ENCODE measurements at regions not wholly inside any gene's neighbourhood (a gene's known extent, or its start where the extent isn't known, plus 50 kb on each side); places are given as distances from the start of the nearest gene placed in this dataset.
"Not testable (repeated sequence)": the region's sequence is repeated elsewhere in the genome, so short reads cannot be mapped to it uniquely, and the experiment has no call there.

GRCh38 chr10:2627969-2628368, 439.4 kb upstream of the PFKP start:
- DNase-seq (ENCODE audit: low spot score), result no peak

GRCh38 chr10:2625094-2625493, 442.3 kb upstream of the PFKP start:
- no peak for DNase-seq (ENCODE audit: low spot score)

GRCh38 chr10:2623675-2624274, 443.6 kb upstream of the PFKP start:
- DNase-seq (ENCODE audit: low spot score), result no peak

DNA sequence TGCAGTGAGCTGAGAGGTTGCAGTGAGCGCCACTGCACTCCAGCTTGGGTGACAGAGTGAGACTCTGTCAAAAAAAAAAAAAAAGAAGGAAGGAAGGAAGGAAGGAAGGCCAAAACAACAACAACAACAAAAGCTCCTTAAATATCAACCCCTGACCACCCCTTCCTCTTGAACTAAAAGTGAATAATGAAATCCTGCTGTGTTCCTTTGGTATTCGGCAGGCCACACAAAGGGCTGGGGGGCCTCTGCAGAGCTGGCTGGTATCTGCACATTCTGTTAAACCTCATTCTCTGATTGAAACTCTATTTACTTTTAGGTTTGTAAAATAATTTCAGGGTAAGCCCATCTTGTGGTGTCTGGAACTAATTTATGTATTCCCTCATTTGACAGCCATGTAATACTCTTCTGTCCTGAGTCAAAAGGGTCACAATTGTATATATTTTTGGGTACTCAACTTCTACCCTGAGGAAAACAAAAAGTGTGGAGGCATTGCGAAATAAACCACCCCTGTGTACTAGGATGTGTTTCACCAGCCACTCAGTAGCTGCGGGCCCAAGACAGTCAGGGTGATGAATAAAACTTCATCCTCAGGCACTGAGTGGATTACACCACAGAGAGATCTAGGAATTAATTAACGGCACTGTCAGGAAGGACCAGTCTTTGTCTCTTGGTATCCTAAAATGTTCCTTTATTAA, 446.4 kb upstream of the PFKP start:
- no peak for DNase-seq (ENCODE audit: low spot score)

DNA sequence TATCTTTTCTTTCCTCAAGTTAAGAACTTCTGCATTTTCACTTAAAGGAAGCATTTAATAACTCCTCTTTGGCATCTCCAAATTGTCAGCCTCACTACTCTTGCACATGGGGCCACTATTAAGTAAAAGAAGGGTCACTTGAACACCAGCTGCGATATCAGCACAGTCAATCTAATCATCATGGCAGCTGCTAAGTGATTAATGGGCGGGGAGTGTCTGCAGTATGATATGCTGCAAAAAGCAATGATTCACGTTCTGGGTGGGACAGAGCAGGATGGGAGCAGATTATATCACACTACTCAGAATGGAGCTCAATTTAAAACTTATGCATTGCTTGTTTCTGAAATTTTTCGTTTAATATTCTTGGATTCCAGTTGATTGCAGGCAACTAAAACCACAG, 447.4 kb upstream of the PFKP start:
- DNase-seq (ENCODE audit: low spot score), result no peak

DNA sequence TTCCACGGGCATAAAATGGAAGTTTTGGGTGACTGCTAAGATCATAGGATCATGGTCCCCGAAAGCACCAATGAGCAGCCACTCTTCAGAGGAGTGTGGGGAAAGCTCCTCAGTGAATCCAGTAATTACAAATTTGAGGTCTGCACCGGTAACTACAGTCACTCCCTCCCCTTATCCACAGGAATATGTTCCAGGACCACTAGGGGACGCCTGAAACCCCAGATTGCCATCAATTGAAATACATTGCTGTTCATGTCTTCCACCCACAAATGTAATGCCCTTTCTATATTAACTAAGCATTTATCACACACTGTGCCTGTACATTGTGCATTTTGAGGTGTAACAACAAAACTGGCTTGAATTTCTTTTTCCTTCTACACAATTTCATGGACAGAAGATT, 447.9 kb upstream of the PFKP start:
- peak; percentile 49 for DNase-seq (ENCODE audit: low spot score)

- DNase-seq (ENCODE audit: low spot score), result no peak
These were observed 448.7 kb upstream of the PFKP start for GRCh38 chr10:2618690-2619089.

- no peak for DNase-seq (ENCODE audit: low spot score)
These were observed 451.1 kb upstream of the PFKP start for GRCh38 chr10:2616215-2616614.

DNA sequence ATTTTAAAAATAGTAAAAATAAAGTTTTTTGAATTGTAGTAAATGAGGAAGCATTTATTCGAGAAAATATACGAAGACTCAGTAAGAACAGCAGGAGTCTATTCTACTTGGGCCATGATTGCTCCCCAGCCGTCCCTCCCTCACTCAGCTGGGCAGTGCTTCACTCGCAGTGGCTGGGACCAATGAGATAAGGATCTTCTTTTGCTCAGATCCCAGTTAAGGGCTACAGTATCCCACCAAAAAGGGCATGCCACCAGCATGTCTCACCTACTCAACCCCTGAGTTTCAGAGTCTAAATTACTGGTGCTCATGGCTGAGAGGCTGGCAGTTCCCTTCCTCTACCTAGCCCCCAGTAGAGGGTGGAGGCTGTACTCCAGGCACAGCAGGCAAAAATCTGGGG, 455.7 kb upstream of the PFKP start:
- DNase-seq (ENCODE audit: low spot score), result no peak

GRCh38 chr10:2610946-2611345, 456.4 kb upstream of the PFKP start:
- DNase-seq (ENCODE audit: low spot score), result no peak

GRCh38 chr10:2604891-2605290, 462.5 kb upstream of the PFKP start:
- DNase-seq (ENCODE audit: low spot score), result no peak

DNA sequence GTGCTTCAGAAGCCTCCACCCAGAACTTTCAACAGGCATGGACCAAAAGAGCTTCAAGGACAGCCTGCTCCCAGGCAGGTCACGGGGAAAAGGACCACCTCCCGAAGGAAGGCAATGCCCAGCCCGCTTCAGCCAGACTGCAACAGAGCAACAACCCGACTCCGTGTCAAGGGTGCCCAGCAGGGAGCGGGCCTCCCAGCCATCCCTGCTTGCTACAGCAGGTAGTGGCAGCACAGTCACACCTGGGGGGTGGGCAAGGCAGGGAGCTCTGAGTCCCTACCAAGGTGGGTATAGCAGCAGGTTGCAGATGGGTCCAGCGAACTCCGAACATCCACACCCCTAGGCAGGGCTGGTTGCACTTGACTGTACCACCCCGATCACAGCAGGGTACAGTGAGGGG, 467.8 kb upstream of the PFKP start:
- DNase-seq (ENCODE audit: low spot score), result no peak

GRCh38 chr10:2592360-2593160, 474.8 kb upstream of the PFKP start:
- no peak for DNase-seq (ENCODE audit: low spot score)

DNA sequence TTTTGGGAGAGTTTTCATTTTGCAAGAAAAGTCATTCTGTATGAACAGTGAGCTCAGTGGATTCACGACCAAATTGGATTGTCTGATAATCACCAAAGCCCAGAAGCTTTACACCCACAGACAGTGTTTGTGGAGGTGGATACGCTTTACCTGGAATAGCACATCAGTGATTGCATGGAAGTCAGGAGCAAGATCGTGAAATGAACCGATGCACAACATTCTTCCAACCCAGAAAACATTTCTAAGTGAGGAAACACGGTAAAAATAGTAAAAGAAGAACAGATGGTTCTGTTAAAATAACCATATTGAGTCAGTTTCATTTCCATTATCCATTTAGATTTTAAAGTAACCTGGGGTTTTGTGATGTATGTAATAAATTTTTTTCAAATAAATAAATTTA, 478.2 kb upstream of the PFKP start:
- no peak for DNase-seq (ENCODE audit: low spot score)

GRCh38 chr10:2584385-2584784, 483.0 kb upstream of the PFKP start:
- no peak for DNase-seq (ENCODE audit: low spot score)

GRCh38 chr10:2576892-2577291, 490.5 kb upstream of the PFKP start:
- no peak for DNase-seq (ENCODE audit: low spot score)

DNA sequence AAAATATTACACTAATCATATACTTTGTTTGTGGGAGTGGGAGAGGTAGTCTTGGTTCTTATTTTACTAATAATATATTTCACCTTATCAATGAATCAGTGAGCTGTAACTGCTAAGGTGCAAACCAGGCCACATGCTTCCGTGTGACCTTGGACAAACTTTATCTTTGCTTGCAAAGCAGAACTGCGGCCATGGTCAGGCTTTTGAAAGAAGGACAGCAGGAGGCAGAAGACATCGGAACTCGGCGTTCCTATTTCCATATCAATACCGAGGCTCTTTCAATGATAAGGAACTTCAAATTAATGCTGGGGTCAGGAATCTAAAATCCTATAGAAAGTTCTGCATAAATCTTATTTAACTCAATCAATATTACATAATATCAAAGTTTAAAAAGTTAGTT, 491.9 kb upstream of the PFKP start:
- no peak for DNase-seq (ENCODE audit: low spot score)

DNA sequence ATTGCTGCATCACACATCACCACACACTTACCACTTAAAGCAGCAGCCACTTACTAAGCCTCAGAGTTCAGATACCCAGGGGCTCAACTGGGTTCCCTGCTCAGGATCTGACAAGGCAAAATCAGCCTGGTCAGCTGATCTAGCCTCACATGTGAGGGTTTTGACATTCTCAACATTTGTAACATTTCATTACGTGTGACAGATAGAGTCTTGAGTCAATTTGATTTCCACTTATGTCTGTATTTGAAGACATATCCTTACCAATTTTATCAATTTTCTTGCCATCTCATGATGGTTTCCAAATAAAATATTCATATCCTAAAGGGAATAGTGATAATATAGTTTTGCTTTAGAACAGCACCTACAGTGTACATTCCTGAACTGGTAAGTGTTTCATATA, 494.7 kb upstream of the PFKP start:
- DNase-seq (ENCODE audit: low spot score), result no peak

DNA sequence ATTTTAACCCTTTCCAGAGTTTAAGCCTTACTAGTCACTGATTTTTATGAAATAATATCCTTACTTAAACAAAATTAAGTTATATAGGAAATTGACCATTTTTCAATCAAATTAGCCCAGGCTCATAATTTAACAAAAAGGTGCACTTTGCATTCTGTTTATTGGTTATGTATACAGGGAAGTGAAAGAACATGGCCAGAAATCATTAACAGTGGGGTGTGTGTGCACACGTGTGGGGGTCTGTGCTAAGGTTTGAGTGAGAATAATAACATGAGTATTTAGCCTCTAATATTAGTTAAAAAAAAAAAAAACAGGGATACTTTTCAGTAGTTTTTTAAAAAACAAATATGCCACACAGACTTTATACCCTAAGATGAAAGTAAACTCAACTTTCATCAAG, 510.5 kb upstream of the PFKP start:
- DNase-seq (ENCODE audit: low spot score), result no peak

- DNase-seq (ENCODE audit: low spot score), result no peak
These were observed 519.3 kb upstream of the PFKP start for GRCh38 chr10:2548071-2548470.

DNA sequence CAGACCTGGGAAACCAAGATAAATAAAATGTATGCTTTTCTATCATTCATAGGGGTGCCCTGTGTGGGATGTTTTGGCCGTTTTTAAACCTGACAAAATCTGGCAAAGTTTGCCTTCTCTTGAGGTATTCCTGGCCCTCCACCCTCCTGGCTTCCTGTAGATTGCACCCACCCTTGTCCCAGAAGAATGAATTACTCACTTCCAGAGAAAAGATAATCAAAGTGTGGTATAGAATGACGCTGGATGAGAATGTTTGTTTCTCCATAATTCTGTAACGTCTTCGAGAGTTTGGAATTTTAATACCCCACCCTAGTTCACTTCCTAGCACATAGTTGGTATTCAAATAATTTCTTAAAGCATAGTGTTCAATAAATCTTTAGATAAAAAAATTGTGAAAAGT, 519.7 kb upstream of the PFKP start:
- no peak for DNase-seq (ENCODE audit: low spot score)

DNA sequence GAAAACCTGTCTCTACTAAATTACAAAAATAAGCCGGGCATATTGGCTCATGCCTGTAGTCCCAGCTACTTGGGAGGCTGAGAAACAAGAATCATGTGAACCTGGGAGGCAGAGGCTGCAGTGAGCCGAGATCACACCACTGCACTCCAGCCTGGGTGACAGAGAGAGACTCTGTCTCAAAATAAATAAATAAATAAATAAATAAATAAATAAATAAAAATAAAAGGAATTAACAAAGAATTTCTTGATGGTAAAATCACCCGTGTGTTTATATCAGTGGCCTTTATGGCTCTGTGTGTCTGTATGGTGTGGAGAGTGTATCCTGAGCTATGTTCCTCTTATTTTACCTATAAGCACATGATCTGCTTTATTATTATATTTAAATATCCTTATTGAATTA, 520.5 kb upstream of the PFKP start:
- not testable (repeated sequence) for DNase-seq (ENCODE audit: low spot score)

DNA sequence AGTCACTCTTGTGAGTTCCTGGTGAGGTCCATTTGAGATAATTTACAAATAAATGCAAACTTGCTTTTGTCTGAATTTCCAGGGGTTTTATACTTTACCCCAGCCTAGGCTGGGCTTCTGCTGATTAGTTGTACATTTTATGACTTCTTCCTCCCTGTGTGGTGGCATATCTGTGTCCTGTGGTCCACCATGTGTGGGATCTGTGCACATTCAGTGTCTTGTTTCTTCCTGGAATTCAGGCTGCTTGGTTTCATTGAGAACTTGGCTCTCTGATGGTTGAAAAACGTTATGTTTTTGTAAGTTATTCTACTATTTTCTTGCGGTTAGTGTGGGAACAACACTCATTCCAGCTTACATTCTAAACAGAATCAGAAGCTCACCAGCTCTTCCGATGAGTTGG, 523.4 kb upstream of the PFKP start:
- DNase-seq (ENCODE audit: low spot score), result no peak
